ENCODE measurements at regions not wholly inside any gene's neighbourhood (a gene's known extent, or its start where the extent isn't known, plus 50 kb on each side); places are given as distances from the start of the nearest gene placed in this dataset.

DNA sequence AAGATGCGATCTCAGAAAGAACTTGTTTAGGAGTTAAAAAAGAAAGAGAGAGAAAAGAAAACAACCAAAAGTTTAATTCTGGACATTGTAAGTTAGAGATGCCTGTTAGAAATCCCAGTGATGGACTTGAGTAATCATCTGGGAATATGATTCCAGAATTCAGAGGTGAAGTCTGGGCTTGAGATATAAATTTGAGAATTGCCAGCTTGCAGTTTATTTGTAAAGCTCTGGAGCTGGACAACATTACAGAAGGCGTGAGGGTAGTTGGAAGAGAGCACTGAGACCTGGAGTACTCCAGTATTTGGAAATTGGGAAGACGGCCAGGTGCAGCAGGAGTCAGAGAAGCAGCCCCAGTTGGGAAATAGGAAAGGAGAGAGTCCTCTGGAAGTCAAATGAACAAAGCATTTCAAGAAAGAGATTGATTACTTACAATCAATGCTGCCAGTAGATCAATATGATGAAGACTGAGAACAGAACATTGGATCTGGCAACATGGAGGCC is 128.8 kb upstream of the ARHGAP28 start:
- no peaks in the 10 kb centered on the region for H3K36me3 Mint-ChIP-seq
- TF ChIP-seq, protein P1, sequence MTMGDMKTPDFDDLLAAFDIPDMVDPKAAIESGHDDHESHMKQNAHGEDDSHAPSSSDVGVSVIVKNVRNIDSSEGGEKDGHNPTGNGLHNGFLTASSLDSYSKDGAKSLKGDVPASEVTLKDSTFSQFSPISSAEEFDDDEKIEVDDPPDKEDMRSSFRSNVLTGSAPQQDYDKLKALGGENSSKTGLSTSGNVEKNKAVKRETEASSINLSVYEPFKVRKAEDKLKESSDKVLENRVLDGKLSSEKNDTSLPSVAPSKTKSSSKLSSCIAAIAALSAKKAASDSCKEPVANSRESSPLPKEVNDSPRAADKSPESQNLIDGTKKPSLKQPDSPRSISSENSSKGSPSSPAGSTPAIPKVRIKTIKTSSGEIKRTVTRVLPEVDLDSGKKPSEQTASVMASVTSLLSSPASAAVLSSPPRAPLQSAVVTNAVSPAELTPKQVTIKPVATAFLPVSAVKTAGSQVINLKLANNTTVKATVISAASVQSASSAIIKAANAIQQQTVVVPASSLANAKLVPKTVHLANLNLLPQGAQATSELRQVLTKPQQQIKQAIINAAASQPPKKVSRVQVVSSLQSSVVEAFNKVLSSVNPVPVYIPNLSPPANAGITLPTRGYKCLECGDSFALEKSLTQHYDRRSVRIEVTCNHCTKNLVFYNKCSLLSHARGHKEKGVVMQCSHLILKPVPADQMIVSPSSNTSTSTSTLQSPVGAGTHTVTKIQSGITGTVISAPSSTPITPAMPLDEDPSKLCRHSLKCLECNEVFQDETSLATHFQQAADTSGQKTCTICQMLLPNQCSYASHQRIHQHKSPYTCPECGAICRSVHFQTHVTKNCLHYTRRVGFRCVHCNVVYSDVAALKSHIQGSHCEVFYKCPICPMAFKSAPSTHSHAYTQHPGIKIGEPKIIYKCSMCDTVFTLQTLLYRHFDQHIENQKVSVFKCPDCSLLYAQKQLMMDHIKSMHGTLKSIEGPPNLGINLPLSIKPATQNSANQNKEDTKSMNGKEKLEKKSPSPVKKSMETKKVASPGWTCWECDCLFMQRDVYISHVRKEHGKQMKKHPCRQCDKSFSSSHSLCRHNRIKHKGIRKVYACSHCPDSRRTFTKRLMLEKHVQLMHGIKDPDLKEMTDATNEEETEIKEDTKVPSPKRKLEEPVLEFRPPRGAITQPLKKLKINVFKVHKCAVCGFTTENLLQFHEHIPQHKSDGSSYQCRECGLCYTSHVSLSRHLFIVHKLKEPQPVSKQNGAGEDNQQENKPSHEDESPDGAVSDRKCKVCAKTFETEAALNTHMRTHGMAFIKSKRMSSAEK (CRISPR knock-in tag; IDR thresholded peaks at IDR 0.05; ENCODE audit: borderline replicate concordance), result no peak
- TF ChIP-seq TEAD1 (CRISPR knock-in tag; IDR thresholded peaks at IDR 0.05), result no peak
- no peak for TF ChIP-seq JAZF1 (CRISPR knock-in tag; IDR thresholded peaks at IDR 0.05)
- TF ChIP-seq, protein P2, sequence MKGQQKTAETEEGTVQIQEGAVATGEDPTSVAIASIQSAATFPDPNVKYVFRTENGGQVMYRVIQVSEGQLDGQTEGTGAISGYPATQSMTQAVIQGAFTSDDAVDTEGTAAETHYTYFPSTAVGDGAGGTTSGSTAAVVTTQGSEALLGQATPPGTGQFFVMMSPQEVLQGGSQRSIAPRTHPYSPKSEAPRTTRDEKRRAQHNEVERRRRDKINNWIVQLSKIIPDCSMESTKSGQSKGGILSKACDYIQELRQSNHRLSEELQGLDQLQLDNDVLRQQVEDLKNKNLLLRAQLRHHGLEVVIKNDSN (CRISPR knock-in tag; IDR thresholded peaks at IDR 0.05), result no peak
- TF ChIP-seq HMGA2 (CRISPR knock-in tag; IDR thresholded peaks at IDR 0.05), result no peak
- no peak for TF ChIP-seq SMAD3 (CRISPR knock-in tag; IDR thresholded peaks at IDR 0.05; ENCODE audit: borderline replicate concordance)
- TF ChIP-seq FOXK1 (CRISPR knock-in tag; IDR thresholded peaks at IDR 0.05), result no peak
- TF ChIP-seq ZNF219 (CRISPR knock-in tag; IDR thresholded peaks at IDR 0.05; ENCODE audit: borderline replicate concordance), result no peak
- no peak for TF ChIP-seq NR1H2 (CRISPR knock-in tag; IDR thresholded peaks at IDR 0.05)
- ATAC-seq (no peak), DNase-seq (ENCODE audit: low spot score) (no peak)
- ChIA-PET CTCF (no interaction called here), POLR2A (no interaction called here)
- no peaks in the 10 kb centered on the region for H3K27me3 Mint-ChIP-seq (ENCODE audit: low read depth)
- peaks cover 6% of the 10 kb centered on the region for H3K4me1 Mint-ChIP-seq
- H3K27ac Mint-ChIP-seq, result no peak overlapping the region
- no peaks in the 10 kb centered on the region for H3K9me3 Mint-ChIP-seq
- no peak overlapping the region for H3K4me3 Mint-ChIP-seq

DNA sequence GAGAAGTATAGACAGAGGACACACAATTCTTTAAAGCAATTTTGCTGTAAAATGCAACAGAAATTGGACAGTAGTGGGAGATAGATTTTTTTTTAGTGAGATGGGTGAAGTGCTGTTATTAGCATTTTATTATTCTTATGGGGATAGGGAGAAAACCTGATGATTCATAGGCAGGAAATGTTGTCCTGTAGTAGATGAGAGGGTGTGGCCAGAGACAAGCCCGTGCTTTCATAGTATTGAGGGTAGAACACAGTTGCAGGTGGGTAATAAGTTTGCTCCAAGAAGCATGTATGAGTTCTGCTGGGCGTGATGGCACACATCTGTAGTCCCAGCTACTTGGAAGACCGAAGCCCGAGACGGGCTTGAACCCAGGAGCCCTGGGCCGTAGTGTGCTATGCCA is 128.3 kb upstream of the ARHGAP28 start:
- H3K4me1 Mint-ChIP-seq, result peaks cover 11% of the 10 kb centered on the region

More for the DNA sequence above, 128.3 kb upstream of the ARHGAP28 start:
- POLR2A ChIA-PET, result no interaction called here
- TF ChIP-seq SP1 (CRISPR knock-in tag; conservative IDR thresholded peaks at IDR 0.05), result no peak
- no peak for TF ChIP-seq ZNF121 (CRISPR knock-in tag; IDR thresholded peaks at IDR 0.05)
- TF ChIP-seq, protein P3, sequence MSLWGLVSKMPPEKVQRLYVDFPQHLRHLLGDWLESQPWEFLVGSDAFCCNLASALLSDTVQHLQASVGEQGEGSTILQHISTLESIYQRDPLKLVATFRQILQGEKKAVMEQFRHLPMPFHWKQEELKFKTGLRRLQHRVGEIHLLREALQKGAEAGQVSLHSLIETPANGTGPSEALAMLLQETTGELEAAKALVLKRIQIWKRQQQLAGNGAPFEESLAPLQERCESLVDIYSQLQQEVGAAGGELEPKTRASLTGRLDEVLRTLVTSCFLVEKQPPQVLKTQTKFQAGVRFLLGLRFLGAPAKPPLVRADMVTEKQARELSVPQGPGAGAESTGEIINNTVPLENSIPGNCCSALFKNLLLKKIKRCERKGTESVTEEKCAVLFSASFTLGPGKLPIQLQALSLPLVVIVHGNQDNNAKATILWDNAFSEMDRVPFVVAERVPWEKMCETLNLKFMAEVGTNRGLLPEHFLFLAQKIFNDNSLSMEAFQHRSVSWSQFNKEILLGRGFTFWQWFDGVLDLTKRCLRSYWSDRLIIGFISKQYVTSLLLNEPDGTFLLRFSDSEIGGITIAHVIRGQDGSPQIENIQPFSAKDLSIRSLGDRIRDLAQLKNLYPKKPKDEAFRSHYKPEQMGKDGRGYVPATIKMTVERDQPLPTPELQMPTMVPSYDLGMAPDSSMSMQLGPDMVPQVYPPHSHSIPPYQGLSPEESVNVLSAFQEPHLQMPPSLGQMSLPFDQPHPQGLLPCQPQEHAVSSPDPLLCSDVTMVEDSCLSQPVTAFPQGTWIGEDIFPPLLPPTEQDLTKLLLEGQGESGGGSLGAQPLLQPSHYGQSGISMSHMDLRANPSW (CRISPR knock-in tag; conservative IDR thresholded peaks at IDR 0.05; ENCODE audit: low read depth), result no peak
- TF ChIP-seq TEAD4 (CRISPR knock-in tag; IDR thresholded peaks at IDR 0.05), result no peak
- TF ChIP-seq SMAD4 (CRISPR knock-in tag; IDR thresholded peaks at IDR 0.05), result no peak
- no peak for TF ChIP-seq SMAD3 (CRISPR knock-in tag; IDR thresholded peaks at IDR 0.05; ENCODE audit: borderline replicate concordance)
- TF ChIP-seq, protein P4, sequence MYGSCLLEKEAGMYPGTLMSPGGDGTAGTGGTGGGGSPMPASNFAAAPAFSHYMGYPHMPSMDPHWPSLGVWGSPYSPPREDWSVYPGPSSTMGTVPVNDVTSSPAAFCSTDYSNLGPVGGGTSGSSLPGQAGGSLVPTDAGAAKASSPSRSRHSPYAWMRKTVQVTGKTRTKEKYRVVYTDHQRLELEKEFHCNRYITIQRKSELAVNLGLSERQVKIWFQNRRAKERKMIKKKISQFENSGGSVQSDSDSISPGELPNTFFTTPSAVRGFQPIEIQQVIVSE (CRISPR knock-in tag; IDR thresholded peaks at IDR 0.05; ENCODE audit: borderline replicate concordance), result no peak
- no peak for TF ChIP-seq ZNF416 (CRISPR knock-in tag; IDR thresholded peaks at IDR 0.05)
- TF ChIP-seq, protein P5, sequence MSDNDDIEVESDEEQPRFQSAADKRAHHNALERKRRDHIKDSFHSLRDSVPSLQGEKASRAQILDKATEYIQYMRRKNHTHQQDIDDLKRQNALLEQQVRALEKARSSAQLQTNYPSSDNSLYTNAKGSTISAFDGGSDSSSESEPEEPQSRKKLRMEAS (CRISPR knock-in tag; IDR thresholded peaks at IDR 0.05), result no peak
- TF ChIP-seq NR1H2 (CRISPR knock-in tag; IDR thresholded peaks at IDR 0.05), result no peak
- TF ChIP-seq TP53 (CRISPR knock-in tag; IDR thresholded peaks at IDR 0.05), result no peak
- no peak for TF ChIP-seq ZNF263 (CRISPR knock-in tag; IDR thresholded peaks at IDR 0.05; ENCODE audit: low read depth)
- TF ChIP-seq, protein P6, sequence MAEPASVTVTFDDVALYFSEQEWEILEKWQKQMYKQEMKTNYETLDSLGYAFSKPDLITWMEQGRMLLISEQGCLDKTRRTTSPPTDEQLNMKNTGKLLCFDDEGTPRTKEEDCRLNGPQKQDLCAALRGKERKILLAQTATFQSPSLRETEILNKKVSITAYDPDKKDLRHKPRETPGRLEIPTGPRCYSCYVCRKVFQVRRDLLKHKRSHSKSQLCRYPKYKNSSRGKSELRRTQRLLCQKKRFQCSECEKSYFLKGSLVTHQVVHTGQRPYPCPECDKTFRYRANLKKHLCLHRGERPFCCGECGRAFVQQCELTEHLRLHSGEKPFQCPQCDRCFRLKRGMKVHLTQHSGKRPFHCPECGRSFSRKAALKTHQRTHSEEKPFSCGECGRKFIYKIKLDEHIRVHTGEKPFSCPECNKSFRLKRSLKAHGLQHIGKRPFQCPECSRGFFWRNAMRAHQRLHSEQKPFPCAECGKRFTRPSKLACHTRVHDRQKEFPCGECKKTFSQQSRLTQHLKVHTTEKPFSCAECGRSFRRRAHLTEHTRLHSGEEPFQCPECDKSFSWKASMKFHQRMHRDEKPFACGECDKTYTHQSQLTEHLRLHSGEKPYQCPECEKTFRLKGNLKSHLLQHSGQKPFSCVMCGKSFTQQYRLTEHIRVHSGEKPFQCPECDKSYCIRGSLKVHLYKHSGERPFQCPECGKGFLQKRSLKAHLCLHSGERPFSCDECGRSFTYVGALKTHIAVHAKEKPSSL (CRISPR knock-in tag; conservative IDR thresholded peaks at IDR 0.05), result no peak
- TF ChIP-seq, protein P7, sequence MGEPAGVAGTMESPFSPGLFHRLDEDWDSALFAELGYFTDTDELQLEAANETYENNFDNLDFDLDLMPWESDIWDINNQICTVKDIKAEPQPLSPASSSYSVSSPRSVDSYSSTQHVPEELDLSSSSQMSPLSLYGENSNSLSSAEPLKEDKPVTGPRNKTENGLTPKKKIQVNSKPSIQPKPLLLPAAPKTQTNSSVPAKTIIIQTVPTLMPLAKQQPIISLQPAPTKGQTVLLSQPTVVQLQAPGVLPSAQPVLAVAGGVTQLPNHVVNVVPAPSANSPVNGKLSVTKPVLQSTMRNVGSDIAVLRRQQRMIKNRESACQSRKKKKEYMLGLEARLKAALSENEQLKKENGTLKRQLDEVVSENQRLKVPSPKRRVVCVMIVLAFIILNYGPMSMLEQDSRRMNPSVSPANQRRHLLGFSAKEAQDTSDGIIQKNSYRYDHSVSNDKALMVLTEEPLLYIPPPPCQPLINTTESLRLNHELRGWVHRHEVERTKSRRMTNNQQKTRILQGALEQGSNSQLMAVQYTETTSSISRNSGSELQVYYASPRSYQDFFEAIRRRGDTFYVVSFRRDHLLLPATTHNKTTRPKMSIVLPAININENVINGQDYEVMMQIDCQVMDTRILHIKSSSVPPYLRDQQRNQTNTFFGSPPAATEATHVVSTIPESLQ (CRISPR knock-in tag; IDR thresholded peaks at IDR 0.05), result no peak
- no peak overlapping the region for H3K27ac Mint-ChIP-seq
- ATAC-seq (no peak), DNase-seq (ENCODE audit: low spot score) (no peak)
- no peaks in the 10 kb centered on the region for H3K27me3 Mint-ChIP-seq (ENCODE audit: low read depth)
- no peaks in the 10 kb centered on the region for H3K36me3 Mint-ChIP-seq
- no peaks in the 10 kb centered on the region for H3K9me3 Mint-ChIP-seq
- CTCF ChIA-PET, result no interaction called here
- no peak overlapping the region for H3K4me3 Mint-ChIP-seq
